Fibroblast of skin of scalp (primary cell): ENCODE measurements at regions not wholly inside any gene's neighbourhood (a gene's known extent, or its start where the extent isn't known, plus 50 kb on each side); places are given as distances from the start of the nearest gene placed in this dataset.

Experiments used
- DNase-seq: peaks from one replicate; pipeline ENCODE4 v3.0.0-alpha.2; 2013

DNA sequence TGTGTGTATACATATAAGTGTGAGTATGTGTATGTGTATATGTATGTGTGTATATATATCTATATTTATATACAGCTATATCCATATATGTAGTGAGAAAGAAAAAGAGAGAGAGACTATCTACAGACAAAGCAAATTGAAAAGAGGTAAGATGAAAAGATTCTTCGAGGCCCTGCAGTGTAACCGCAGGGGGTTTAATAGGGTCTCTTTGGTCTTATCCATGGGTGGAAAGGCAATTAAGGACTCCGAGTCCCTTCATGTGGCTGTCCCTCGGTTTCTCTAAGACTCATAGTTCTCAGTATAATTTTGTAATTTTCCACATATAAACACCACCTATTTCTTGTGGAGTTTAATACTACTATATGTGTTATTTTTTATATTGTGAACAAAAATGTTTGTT, 50.6 kb upstream of the JAZF1 start:
- DNase-seq = no peak

DNA sequence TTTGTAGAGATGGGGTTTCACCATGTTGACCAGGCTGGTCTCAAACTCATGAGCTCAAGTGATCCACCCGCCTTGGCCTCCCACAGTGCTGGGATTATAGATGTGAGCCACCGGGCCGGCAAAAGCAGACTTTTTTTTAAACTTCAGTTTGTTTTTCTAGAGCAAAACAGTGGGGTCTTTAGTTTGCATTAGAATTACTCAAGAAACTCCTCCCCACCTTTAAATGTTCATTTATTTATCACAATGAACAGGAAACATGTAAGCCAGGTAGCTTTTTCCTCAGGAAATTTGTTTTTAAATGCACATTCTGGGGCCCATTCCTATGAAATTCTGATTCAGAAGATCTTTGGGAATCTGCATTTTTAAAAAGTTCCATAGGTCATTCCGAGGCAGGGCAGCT, 56.0 kb upstream of the JAZF1 start:
- DNase-seq = no peak

- no peak for DNase-seq
Measured at GRCh38 chr7:28237363-28237762, 56.8 kb upstream of the JAZF1 start.

DNA sequence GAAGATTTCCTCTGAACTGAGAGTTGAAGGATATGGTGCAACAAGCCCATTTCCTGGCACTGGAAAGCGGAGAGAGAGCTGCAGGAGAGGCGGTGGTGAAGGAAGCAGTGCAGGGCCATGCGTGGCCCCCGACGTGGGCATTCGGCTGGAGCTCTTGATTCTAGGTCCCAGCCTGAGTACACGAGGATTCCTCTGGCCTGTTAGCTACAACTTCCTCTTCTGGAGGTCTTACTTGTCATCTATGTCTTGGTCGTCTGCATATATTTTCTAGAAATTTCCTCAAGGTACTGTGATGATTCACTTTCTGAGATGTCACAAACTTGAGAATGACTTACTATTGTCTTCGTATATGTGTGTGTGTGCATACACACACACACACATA, 59.2 kb upstream of the JAZF1 start:
- no peak for DNase-seq

- DNase-seq = no peak
Measured at GRCh38 chr7:28240481-28240880, 59.9 kb upstream of the JAZF1 start.

GRCh38 chr7:28243861-28244260, 63.3 kb upstream of the JAZF1 start:
- DNase-seq = no peak

- no peak for DNase-seq
Measured at GRCh38 chr7:28245123-28245878, 64.7 kb upstream of the JAZF1 start.

DNA sequence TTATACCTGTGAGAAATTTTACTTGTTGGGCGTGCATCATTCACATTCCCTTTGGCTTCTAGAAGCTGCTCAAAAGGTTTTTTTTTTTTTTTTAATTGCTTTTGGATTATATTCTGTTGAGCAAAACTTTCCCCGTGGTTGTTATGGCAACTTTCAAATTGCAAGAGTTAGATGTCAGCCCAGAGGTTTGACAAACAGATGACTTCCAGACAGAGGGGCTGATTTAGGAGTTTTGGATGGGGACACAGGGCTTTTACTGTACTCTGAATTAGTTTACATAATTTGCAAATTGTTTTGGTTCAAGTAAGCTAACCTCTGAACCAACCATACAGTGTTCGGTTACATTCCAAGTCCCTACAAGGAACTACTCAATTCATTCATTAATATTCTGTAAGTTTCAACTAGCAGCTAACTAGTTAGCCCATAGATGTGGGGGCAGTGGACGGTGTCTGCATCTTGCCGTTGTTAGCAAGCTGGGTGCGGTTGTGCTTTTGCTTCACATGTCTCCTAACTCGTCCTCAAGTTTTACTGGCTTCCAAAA, 66.4 kb upstream of the JAZF1 start:
- no peak for DNase-seq

DNA sequence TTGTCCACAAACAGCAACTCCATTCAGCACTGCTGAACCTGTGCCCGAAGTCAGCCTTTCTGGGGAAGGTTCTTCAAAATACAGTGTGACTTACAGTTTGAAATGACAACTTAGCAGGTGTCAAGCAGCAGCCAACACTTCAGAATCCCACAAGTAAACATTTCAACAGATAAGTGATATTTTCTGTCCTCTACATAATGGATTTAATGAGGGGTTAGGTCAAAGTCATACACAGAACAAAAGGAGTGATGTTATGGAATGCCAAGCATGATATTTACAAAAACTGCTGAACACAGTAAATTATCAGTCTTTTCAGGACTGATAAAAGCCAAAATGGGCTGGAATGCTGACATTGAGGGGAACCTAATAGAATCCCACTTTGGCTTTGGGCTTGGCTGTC, 77.6 kb upstream of the JAZF1 start:
- no peak for DNase-seq

- no peak for DNase-seq
Measured at GRCh38 chr7:28260969-28261368, 80.4 kb upstream of the JAZF1 start.

DNA sequence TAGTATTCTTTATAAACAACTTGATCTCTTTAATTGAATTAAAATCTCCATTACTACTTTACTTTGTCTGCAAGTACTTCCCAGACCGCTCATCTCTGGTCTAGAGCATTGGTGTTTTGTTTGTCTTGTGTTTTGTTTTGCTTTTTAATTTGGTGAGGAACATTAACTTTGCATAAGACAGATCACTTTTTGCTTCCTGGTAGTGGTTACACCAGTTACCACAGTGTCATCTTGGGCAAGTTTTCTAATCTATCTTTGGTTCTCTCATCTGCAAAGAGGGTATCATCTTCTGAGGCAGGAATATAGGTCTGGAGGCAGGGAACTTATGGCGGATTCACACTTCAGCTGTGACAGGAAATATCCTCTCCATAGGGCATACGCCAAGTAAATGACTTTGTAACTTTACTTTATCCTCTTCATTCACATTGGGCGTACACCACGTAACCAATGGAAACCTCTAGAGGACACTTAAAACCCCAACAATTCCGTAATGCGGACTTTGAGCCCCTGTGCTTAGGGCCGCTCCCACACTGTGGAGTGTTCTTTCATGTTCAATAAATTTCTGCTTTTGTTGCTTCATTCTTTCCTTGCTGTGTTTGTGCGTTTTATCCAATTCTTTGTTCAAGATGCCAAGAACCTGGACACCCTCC, 83.2 kb upstream of the JAZF1 start:
- no peak for DNase-seq

- DNase-seq = no peak
Measured at GRCh38 chr7:28266402-28266801, 85.8 kb upstream of the JAZF1 start.

DNA sequence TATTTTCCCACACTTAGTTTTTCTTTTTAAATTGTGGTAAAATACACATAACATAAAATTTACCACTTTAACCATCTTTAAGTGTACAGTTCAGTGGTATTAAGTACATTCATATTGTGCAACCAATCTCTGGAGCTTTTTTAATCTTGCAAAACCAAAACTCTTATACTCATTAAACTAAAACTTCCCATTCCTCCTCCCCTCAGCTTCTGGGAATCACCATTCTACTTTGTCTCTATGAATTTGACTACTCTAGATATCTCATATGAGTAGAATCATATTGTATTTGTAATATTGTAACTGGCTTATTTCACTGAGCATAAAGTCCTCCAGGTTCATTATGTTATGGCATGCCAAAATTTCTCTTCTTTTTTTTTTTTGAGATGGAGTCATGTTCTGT, 86.4 kb upstream of the JAZF1 start:
- no peak for DNase-seq

DNA sequence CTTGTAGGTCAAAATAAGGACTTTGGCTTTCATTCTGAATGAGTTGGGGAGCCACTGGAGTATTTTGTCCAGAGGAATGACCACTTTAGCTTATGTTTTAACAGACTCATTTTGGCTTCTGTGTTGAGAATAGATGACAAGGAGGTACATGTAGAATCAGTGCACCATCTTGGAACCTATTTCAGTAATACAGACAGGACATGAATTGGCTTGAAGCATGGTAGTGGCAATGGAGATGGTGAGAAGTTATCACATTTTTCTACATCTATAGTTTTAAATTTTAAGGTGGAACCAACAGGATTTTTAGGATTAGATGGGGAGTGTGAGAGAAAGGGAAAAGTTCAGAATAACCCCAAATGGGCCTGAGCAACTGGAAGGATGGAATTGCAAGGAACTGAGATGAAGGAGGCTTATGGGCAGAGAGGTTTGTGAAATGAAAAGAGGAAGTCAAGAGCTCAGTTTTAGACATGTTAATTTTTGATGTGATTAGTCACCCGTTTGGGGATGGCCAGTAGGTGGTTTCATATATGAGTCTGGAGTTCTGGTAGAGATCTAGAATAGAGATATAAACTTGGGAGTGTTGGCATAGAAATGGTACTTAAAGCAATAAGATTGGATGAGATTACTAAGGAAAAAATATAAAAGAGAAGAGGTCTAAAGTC, 89.2 kb upstream of the JAZF1 start:
- DNase-seq = no peak

DNA sequence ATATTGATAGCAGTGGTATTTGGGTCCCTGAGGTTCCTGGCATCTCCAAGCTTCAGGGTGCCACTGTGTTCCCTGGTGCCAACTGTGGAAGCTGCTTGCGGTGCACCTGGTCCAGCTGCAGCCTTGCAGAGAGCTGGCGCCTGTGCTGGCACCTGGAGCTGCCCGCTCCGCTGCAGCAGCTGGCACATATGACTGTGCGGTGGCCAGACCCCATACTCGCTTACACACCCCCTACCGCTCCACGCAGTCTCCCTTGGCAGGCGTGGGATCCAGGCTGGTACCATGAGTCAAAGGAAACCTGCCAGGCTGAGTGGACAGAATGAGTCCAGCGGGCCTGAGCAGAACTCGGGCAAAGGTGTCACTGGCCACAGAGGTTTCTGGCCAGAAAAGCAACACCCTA, 89.9 kb upstream of the JAZF1 start:
- DNase-seq = no peak

DNA sequence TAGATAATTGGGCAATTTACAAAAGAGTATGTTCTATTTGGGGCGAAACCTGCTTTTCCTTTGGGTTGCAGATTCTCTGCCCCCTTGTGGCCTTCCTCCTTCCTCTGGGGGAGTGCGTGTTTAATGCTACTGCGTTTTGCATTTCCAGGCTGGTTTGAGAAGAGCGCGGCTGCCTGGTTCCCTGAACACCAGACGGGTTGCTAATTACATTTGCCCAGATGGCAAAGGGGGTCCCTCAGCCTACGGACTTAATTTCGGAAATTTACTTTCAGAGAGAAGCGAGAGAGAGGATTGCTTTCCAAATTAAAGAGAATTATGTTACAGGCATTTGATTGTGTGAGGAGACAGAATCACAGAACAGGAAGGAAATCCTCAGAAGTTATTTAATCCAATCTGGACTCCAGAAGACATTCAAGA, 91.9 kb upstream of the JAZF1 start:
- peak; percentile 71 for DNase-seq

GRCh38 chr7:28276298-28276697, 95.7 kb upstream of the JAZF1 start:
- DNase-seq = no peak

GRCh38 chr7:28277364-28277763, 96.8 kb upstream of the JAZF1 start:
- no peak for DNase-seq

- no peak for DNase-seq
Measured at GRCh38 chr7:28277958-28278357, 97.4 kb upstream of the JAZF1 start.

DNA sequence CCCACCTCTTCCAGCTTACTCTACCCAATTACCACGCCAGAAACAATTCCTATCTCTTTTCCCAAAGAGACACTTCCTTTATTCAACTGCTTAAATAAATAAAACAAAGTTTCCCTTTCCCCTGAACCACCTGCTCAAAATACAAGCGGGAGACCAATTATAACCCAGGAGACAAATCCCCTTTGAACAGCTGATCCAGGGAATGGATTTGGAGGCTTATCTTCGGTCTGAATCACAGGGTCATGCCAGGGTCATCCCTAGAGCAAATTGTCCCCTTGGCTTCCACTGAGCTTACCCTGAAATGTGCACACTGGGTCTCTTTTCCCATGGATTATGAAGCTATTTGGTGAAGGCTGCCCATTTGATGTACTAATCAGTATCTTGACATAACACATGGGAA, 99.9 kb upstream of the JAZF1 start:
- DNase-seq = no peak

- DNase-seq = no peak
Measured at GRCh38 chr7:28290496-28290895, 109.9 kb upstream of the JAZF1 start.

GRCh38 chr7:28291559-28291958, 111.0 kb upstream of the JAZF1 start:
- DNase-seq = peak; percentile 73

- peak; percentile 37 for DNase-seq
Measured at GRCh38 chr7:28292834-28293526, 112.4 kb upstream of the JAZF1 start.
